ENCODE measurements at regions not wholly inside any gene's neighbourhood (a gene's known extent, or its start where the extent isn't known, plus 50 kb on each side); places are given as distances from the start of the nearest gene placed in this dataset.
"Not testable (repeated sequence)": the region's sequence is repeated elsewhere in the genome, so short reads cannot be mapped to it uniquely, and the experiment has no call there.

- DNase-seq (ENCODE audit: low read depth), result peak; percentile 56
- TF ChIP-seq, protein P1, sequence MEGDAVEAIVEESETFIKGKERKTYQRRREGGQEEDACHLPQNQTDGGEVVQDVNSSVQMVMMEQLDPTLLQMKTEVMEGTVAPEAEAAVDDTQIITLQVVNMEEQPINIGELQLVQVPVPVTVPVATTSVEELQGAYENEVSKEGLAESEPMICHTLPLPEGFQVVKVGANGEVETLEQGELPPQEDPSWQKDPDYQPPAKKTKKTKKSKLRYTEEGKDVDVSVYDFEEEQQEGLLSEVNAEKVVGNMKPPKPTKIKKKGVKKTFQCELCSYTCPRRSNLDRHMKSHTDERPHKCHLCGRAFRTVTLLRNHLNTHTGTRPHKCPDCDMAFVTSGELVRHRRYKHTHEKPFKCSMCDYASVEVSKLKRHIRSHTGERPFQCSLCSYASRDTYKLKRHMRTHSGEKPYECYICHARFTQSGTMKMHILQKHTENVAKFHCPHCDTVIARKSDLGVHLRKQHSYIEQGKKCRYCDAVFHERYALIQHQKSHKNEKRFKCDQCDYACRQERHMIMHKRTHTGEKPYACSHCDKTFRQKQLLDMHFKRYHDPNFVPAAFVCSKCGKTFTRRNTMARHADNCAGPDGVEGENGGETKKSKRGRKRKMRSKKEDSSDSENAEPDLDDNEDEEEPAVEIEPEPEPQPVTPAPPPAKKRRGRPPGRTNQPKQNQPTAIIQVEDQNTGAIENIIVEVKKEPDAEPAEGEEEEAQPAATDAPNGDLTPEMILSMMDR (IDR thresholded peaks at IDR 0.05; ENCODE audit: insufficient read depth, low read depth, low read length, missing control alignments), result no peak
These were observed 138.5 kb downstream of the CCER1 start for GRCh38 chr12:90816353-90817089.

GRCh38 chr12:90809940-90810339, 145.0 kb downstream of the CCER1 start:
- TF ChIP-seq, protein P1 (IDR thresholded peaks at IDR 0.05; ENCODE audit: insufficient read depth, low read depth, low read length, missing control alignments), result no peak
- DNase-seq (ENCODE audit: low read depth), result no peak

More at GRCh38 chr12:90816353-90817089, 138.5 kb downstream of the CCER1 start:
- no peak overlapping the region for H3K4me3 ChIP-seq (ENCODE audit: low read length)

DNA sequence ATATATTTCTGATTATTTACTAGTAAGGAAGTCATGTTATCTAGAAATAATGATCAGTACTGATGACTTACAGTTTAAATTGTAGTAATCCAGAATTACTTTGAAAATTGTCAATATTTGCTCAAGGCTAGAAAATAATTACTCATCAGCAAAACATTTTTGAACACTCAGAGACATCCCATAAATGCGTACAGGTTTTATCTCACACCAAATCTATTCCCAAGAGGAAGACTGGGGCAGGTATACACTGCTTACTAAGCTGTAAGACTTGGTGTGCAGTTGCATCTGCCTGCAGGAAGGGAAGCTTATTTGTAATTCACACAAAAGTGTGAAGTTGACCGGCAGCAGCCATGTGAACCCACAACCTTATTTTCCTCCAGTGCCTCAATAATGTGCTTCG, 146.4 kb downstream of the CCER1 start:
- DNase-seq (ENCODE audit: low read depth), result peak; percentile 38
- no peak overlapping the region for H3K4me3 ChIP-seq (ENCODE audit: low read length)
- TF ChIP-seq, protein P1 (IDR thresholded peaks at IDR 0.05; ENCODE audit: insufficient read depth, low read depth, low read length, missing control alignments), result no peak

More at GRCh38 chr12:90809940-90810339, 145.0 kb downstream of the CCER1 start:
- no peak overlapping the region for H3K4me3 ChIP-seq (ENCODE audit: low read length)

DNA sequence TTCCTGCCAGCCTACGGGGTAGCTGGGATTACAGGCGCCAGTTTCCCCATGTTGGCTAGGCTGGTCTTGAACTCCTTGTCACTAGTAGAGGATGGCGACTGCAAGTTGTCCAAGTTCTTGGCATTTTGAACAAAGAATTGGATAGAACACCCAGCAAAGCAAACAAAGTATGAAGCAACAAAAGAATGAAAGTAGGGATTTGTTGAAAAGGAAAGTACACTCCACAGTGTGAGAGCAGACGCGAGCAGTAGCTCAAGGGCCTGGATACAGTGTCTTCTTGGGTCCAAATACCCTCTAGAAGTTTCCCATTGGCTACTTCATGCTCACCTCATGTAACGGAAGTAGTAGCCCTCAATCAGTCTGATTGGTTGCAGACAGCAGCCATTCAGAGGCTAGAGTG, 152.2 kb downstream of the CCER1 start:
- no peak for DNase-seq (ENCODE audit: low read depth)
- TF ChIP-seq, protein P1 (IDR thresholded peaks at IDR 0.05; ENCODE audit: insufficient read depth, low read depth, low read length, missing control alignments), result no peak
- no peak overlapping the region for H3K4me3 ChIP-seq (ENCODE audit: low read length)

DNA sequence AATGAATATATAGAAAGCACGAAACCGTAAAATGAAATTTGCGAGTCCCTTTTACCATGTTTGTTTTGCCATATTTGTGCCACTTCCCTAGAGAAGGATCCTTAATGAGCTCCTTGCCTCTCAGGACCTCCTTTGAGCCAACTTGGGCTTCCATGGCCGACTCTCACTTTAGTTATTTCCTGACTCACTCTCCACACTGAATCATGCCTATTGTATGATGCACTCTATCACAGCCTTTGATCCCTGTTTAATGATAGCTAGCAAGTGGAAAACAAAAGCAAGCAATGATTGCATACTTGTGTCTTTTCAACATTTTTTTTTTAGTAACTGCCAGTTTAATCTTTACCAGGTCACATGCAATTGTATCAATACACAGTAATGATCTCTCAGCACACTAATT, 153.2 kb downstream of the CCER1 start:
- DNase-seq (ENCODE audit: low read depth), result peak; percentile 74
- TF ChIP-seq, protein P1 (IDR thresholded peaks at IDR 0.05; ENCODE audit: insufficient read depth, low read depth, low read length, missing control alignments), result no peak
- H3K4me3 ChIP-seq (ENCODE audit: low read length), result no peak overlapping the region

DNA sequence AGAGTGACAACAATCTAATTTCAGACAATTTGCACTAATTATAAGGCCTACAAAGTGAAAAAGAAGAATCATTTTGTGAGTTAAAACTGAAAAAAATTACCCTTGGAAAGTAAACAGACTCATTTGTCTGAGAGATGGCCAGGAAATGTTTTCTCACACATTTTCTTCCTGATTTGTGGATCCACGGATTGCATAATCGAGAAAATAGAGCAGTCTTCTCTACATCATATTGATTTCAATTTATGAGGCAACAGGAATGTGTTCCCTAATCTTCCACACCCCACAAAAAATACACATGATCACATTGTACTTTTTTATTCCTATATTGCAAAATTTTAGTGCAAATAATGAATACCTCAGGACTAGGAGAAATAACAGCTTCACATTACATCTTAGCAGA, 160.8 kb downstream of the CCER1 start:
- no peak overlapping the region for H3K4me3 ChIP-seq (ENCODE audit: low read length)
- TF ChIP-seq, protein P1 (IDR thresholded peaks at IDR 0.05; ENCODE audit: insufficient read depth, low read depth, low read length, missing control alignments), result no peak
- no peak for DNase-seq (ENCODE audit: low read depth)

DNA sequence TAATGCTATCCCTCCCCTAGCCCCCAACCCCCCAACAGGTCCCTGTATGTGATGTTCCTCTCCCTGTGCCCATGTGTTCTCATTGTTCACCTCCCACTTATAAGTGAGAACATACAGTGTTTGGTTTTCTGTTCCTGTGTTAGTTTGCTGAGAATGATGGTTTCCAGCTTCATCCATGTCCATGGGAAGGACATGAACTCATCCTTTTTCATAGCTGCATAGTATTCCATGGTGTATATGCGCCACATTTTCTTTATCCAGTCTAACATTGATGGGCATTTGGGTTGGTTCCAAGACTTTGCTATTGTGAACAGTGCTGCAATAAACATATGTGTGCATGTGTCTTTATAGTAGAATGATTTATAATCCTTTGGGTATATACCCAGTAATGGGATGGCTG, 162.3 kb downstream of the CCER1 start:
- not testable (repeated sequence) for H3K4me3 ChIP-seq (ENCODE audit: low read length); DNase-seq (ENCODE audit: low read depth)
